GM12878 (cell line): ENCODE measurements at regions not wholly inside any gene's neighbourhood (a gene's known extent, or its start where the extent isn't known, plus 50 kb on each side); places are given as distances from the start of the nearest gene placed in this dataset.

ENCODE experiments used
- ATAC-seq: fragments of 200-7000 bp; cut with Tn5 transposase; 3 replicates; pipeline ENCODE4 v1.9.1; 2020; ENCODE audit warnings: mild to moderate bottlenecking, moderate library complexity
- BruUV-seq: library from RNA; stranded (reverse); fragments of 400-500 nt; replicated peaks from 2 replicates; lab custom pipeline; 2021; lab: Mats Ljungman, UMichigan
- CTCF ChIA-PET: fragments of 300-600 bp; sonication (Branson Sonifier 250); formaldehyde crosslinking; extraction: SDS; loops from one replicate; lab custom pipeline; 2021; ENCODE audit warnings: inconsistent platforms; lab: Yijun Ruan, JAX
- POLR2A ChIA-PET: fragments of 350-600 bp; formaldehyde crosslinking; extraction: SDS; loops from one replicate; lab custom pipeline; 2021; ENCODE audit warnings: inconsistent platforms; lab: Charles Lee
- RAD21 ChIA-PET: fragments of 300-600 bp; sonication (Branson Sonifier 250); formaldehyde crosslinking; loops from one replicate; lab custom pipeline; 2023; ENCODE audit warnings: antibody characterized with exemption; ENCODE audit not compliant: unreplicated experiment; lab: Charles Lee
- SMC1A ChIA-PET: fragments of 300-600 bp; sonication (Branson Sonifier 250); formaldehyde crosslinking; loops from one replicate; lab custom pipeline; 2023; ENCODE audit not compliant: unreplicated experiment, uncharacterized antibody; lab: Charles Lee
- DNase-seq: peaks from one replicate; pipeline ENCODE4 v3.0.0-alpha.2; 2011; ENCODE audit warnings: low read depth, low spot score
- FAIRE-seq: peaks from 3 replicates; lab custom pipeline; 2011; peaks lifted over from hg19 to GRCh38; lab: Jason Lieb, UNC
- H2AFZ ChIP-seq: 2 replicates; pipeline ENCODE4 v1.6.0; 2011; ENCODE audit warnings: low read depth, low read length, control low read depth; ENCODE audit not compliant: control insufficient read depth
- H3K27ac ChIP-seq: 2 replicates; pipeline ENCODE4 v1.5.1; 2011; ENCODE audit warnings: control low read depth; ENCODE audit not compliant: control insufficient read depth, insufficient read depth
- H3K27me3 ChIP-seq, 2 experiments: replicated peaks in 1 of 2; 2 replicates each; pipeline versions ENCODE4 v1.6.0 to v1.6.1; 2011; ENCODE audit warnings: low read length in 1 of 2; ENCODE audit not compliant: control insufficient read depth in 2 of 2, insufficient read depth in 2 of 2
- H3K36me3 ChIP-seq, 2 experiments: 2 replicates each; pipeline ENCODE4 v1.5.1; 2011; ENCODE audit warnings: low read length in 1 of 2; ENCODE audit not compliant: control insufficient read depth in 2 of 2, insufficient read depth in 2 of 2
- H3K4me1 ChIP-seq: 2 replicates; pipeline ENCODE4 v1.6.1; 2011; ENCODE audit warnings: mild to moderate bottlenecking, low read length, moderate library complexity, mixed read lengths; ENCODE audit not compliant: control insufficient read depth, insufficient read depth
- H3K4me2 ChIP-seq: 2 replicates; pipeline ENCODE4 v1.6.0; 2011; ENCODE audit warnings: control low read depth; ENCODE audit not compliant: control insufficient read depth, insufficient read depth
- H3K4me3 ChIP-seq: fragments of 200-600 bp; sonication (generic); 2 replicates; pipeline ENCODE4 v1.5.1; 2016
- H3K79me2 ChIP-seq: 2 replicates; pipeline ENCODE4 v1.6.0; 2011; ENCODE audit warnings: low read length; ENCODE audit not compliant: control insufficient read depth, insufficient read depth
- H3K9ac ChIP-seq: 2 replicates; pipeline ENCODE4 v1.8.0; 2011; ENCODE audit warnings: low read length, control low read depth, mixed read lengths; ENCODE audit not compliant: control insufficient read depth, insufficient read depth
- H3K9me3 ChIP-seq: replicated peaks from 3 replicates; pipeline ENCODE4 v1.5.1; 2011; ENCODE audit warnings: mild to moderate bottlenecking, low read length; ENCODE audit not compliant: control insufficient read depth, insufficient read depth
- H4K20me1 ChIP-seq: 2 replicates; pipeline ENCODE4 v1.6.0; 2011; ENCODE audit not compliant: control insufficient read depth, insufficient read depth
- ASH2L ChIP-seq: fragments of 300-600, 200-600 bp; sonication (generic); IDR thresholded peaks from 2 replicates; pipeline ENCODE4 v1.6.1; 2017; ENCODE audit warnings: low read depth, mild to moderate bottlenecking, borderline replicate concordance
- ETV6 ChIP-seq, 2 experiments: fragments of 450-650 bp in 1 of 2; IDR thresholded peaks in 1 of 2; conservative IDR thresholded peaks in 1 of 2; 2 replicates each; pipeline ENCODE4 v1.6.1; 2014; ENCODE audit warnings: antibody characterized with exemption in 1 of 2, borderline replicate concordance in 1 of 2, low read depth in 1 of 2, mild to moderate bottlenecking in 1 of 2, moderate library complexity in 1 of 2
- GABPA ChIP-seq: IDR thresholded peaks from 2 replicates; pipeline ENCODE4 v1.6.1; 2014; ENCODE audit warnings: antibody characterized with exemption, low read depth, mild to moderate bottlenecking, inconsistent platforms
- HDGF ChIP-seq: fragments of 450-650 bp; IDR thresholded peaks from 2 replicates; pipeline ENCODE4 v1.6.1; 2016; ENCODE audit warnings: antibody characterized with exemption
- HSF1 ChIP-seq: fragments of 150-350 bp; IDR thresholded peaks from 2 replicates; pipeline ENCODE4 v1.6.1; 2014; ENCODE audit warnings: mild to moderate bottlenecking, low read depth, low read length
- MEF2A ChIP-seq: IDR thresholded peaks from 2 replicates; pipeline ENCODE4 v1.6.1; 2011; ENCODE audit warnings: low read depth, mild to moderate bottlenecking, low read length, moderate library complexity; ENCODE audit not compliant: insufficient read depth
- MTA2 ChIP-seq: fragments of 450-650 bp; IDR thresholded peaks from 2 replicates; pipeline ENCODE4 v1.6.1; 2016; ENCODE audit warnings: low read depth, mild to moderate bottlenecking, moderate library complexity
- MTA3 ChIP-seq: IDR thresholded peaks from 2 replicates; pipeline ENCODE4 v1.6.1; 2012; ENCODE audit warnings: low read length, inconsistent platforms, borderline replicate concordance
- NKRF ChIP-seq: fragments of 450-650 bp; conservative IDR thresholded peaks from 2 replicates; pipeline ENCODE4 v1.6.1; 2017; ENCODE audit warnings: mild to moderate bottlenecking, moderate library complexity
- RAD21 ChIP-seq: IDR thresholded peaks from 2 replicates; pipeline ENCODE4 v1.6.1; 2011; ENCODE audit warnings: mild to moderate bottlenecking, low read depth, low read length, moderate library complexity; ENCODE audit not compliant: insufficient read depth
- RB1 ChIP-seq: fragments of 450-650 bp; formaldehyde crosslinking; IDR thresholded peaks from 2 replicates; pipeline ENCODE4 v1.6.1; 2017; ENCODE audit warnings: mild to moderate bottlenecking, borderline replicate concordance
- SIX5 ChIP-seq: IDR thresholded peaks from 2 replicates; pipeline ENCODE4 v1.6.1; 2011; ENCODE audit warnings: mild to moderate bottlenecking, low read depth, low read length, moderate library complexity; ENCODE audit not compliant: severe bottlenecking
- SP1 ChIP-seq: IDR thresholded peaks from one replicate; pipeline ENCODE4 v1.6.1; 2011; ENCODE audit warnings: low read depth, low read length
- STAT1 ChIP-seq: fragments of 450-650 bp; conservative IDR thresholded peaks from 2 replicates; pipeline ENCODE4 v1.6.1; 2014; ENCODE audit warnings: antibody characterized with exemption, mild to moderate bottlenecking
- TCF3 ChIP-seq: IDR thresholded peaks from 2 replicates; pipeline ENCODE4 v1.6.1; 2012; ENCODE audit warnings: low read depth, mild to moderate bottlenecking, low read length, borderline replicate concordance; ENCODE audit not compliant: insufficient read depth
- YY1 ChIP-seq: IDR thresholded peaks from 2 replicates; pipeline ENCODE4 v1.6.1; 2011; ENCODE audit warnings: low read depth, mild to moderate bottlenecking, low read length
- ZBED1 ChIP-seq: IDR thresholded peaks from 2 replicates; pipeline ENCODE4 v1.6.1; 2016; ENCODE audit warnings: borderline replicate concordance
- ZNF274 ChIP-seq: IDR thresholded peaks from one replicate; pipeline ENCODE4 v1.8.0; 2011; ENCODE audit not compliant: insufficient read length, insufficient read depth
- WGBS: methylation state at CpG from one replicate; pipeline ENCODE4 v1.1.6; 2016; ENCODE audit warnings: low lambda C conversion rate; ENCODE audit not compliant: insufficient replicate concordance, insufficient coverage; ENCODE audit errors: missing lambda C conversion rate; 5-methylcytosine and 5-hydroxymethylcytosine counted together
- in situ Hi-C: fragments of 300-500 bp; cut with MboI; formaldehyde crosslinking; loops from 9 replicates; pipeline ENCODE4 v1.14.3; 2018; ENCODE audit warnings: mixed read lengths
- intact Hi-C: fragments of 100-400 bp; cut with micrococcal nuclease; formaldehyde crosslinking; loops from one replicate; pipeline ENCODE4 v1.14.2; 2022; ENCODE audit not compliant: unreplicated experiment

- CTCF ChIA-PET, result no interaction called here
- intact Hi-C loops (no loop called here), in situ Hi-C loops (no loop called here)
- no peaks in the 10 kb centered on the region for H3K36me3 ChIP-seq
- no peak overlapping the region for H3K27ac ChIP-seq
- no peaks in the 10 kb centered on the region for H3K27me3 ChIP-seq
- DNase-seq (no peak), ATAC-seq (no peak), FAIRE-seq (no peak)
- BruUV-seq, result no TSS peak
- no peak overlapping the region for H3K9ac ChIP-seq
- no peak for TF ChIP-seq SP1
- no peak for TF ChIP-seq ZNF274
- TF ChIP-seq HDGF, result no peak
- no peak for TF ChIP-seq RAD21
- no peak for TF ChIP-seq MEF2A
- TF ChIP-seq ZBED1, result no peak
- no peak for TF ChIP-seq HSF1
- TF ChIP-seq GABPA, result no peak
- no peak for TF ChIP-seq SIX5
- no peak for TF ChIP-seq ETV6 (conservative IDR thresholded peaks at IDR 0.05 in 1 of 2, IDR thresholded peaks at IDR 0.05 in 1 of 2; ENCODE audit: borderline replicate concordance in 1 of 2, low read depth in 1 of 2)
- TF ChIP-seq TCF3, result no peak
- TF ChIP-seq RB1, result no peak
- TF ChIP-seq YY1, result no peak
- no peak for TF ChIP-seq MTA3
- no peak for TF ChIP-seq MTA2
- TF ChIP-seq ASH2L, result no peak
- TF ChIP-seq NKRF, result no peak
- TF ChIP-seq STAT1, result no peak
- no peaks in the 10 kb centered on the region for H3K79me2 ChIP-seq
- H2AFZ ChIP-seq, result no peak overlapping the region
- RAD21 ChIA-PET, result no interaction called here
- H3K4me2 ChIP-seq, result no peak overlapping the region
- H3K9me3 ChIP-seq, result peaks cover 2% of the 10 kb centered on the region; the same call in 1 of the 3 replicates
- H4K20me1 ChIP-seq, result no peaks in the 10 kb centered on the region
- POLR2A ChIA-PET, result no interaction called here
- 8% methylated on average over 3 of the region's 3 CpGs for WGBS
- H3K4me1 ChIP-seq, result no peaks in the 10 kb centered on the region
- H3K4me3 ChIP-seq, result no peak overlapping the region
- SMC1A ChIA-PET, result no interaction called here
Observed at GRCh38 chr14:103209506-103209905, 86.2 kb downstream of the TNFAIP2 start.
